Neural progenitor cell (in vitro differentiated cells): ENCODE measurements at regions not wholly inside any gene's neighbourhood (a gene's known extent, or its start where the extent isn't known, plus 50 kb on each side); places are given as distances from the start of the nearest gene placed in this dataset.

Experiments
- DNase-seq: peaks from one replicate; pipeline ENCODE4 v3.0.0-alpha.2; 2016; ENCODE audit warnings: low spot score
- H2AFZ ChIP-seq: fragments of 200-600 bp; sonication (generic); replicated peaks from 2 replicates; pipeline ENCODE4 v1.6.1; 2016; ENCODE audit warnings: antibody characterized with exemption
- H3F3A ChIP-seq: fragments of 200-600 bp; sonication (generic); 2 replicates; pipeline ENCODE4 v1.6.1; 2016; ENCODE audit warnings: antibody characterized with exemption, low read depth
- H3K27ac ChIP-seq: fragments of 200-600 bp; sonication (generic); 2 replicates; pipeline ENCODE4 v1.5.1; 2016; ENCODE audit warnings: mild to moderate bottlenecking
- H3K27me3 ChIP-seq: fragments of 200-600 bp; sonication (generic); 2 replicates; pipeline ENCODE4 v1.6.1; 2016; ENCODE audit warnings: mild to moderate bottlenecking, moderate library complexity
- H3K36me3 ChIP-seq: fragments of 200-600 bp; sonication (generic); 2 replicates; pipeline ENCODE4 v1.5.1; 2016
- H3K4me1 ChIP-seq: fragments of 200-600 bp; sonication (generic); 2 replicates; pipeline ENCODE4 v1.6.1; 2016; ENCODE audit warnings: mixed run types
- H3K4me2 ChIP-seq: fragments of 200-600 bp; sonication (generic); 2 replicates; pipeline ENCODE4 v1.6.1; 2016
- H3K4me3 ChIP-seq: fragments of 200-600 bp; sonication (generic); 2 replicates; pipeline ENCODE4 v1.5.1; 2016
- H3K79me2 ChIP-seq: fragments of 200-600 bp; sonication (generic); 2 replicates; pipeline ENCODE4 v1.6.1; 2016; ENCODE audit warnings: low read depth
- H3K9ac ChIP-seq: fragments of 200-600 bp; sonication (generic); 2 replicates; pipeline ENCODE4 v1.6.1; 2016
- H3K9me3 ChIP-seq: fragments of 200-600 bp; sonication (generic); 2 replicates; pipeline ENCODE4 v1.5.1; 2016; ENCODE audit warnings: low read depth
- H4K20me1 ChIP-seq: fragments of 200-600 bp; sonication (generic); 2 replicates; pipeline ENCODE4 v1.6.1; 2016; ENCODE audit warnings: low read depth
- H3K27ac Mint-ChIP-seq: 3 replicates; pipeline ENCODE4 v1.8.0; 2021; ENCODE audit warnings: mixed read lengths
- H3K27me3 Mint-ChIP-seq: 2 replicates; pipeline ENCODE4 v1.8.0; 2022; ENCODE audit warnings: low read depth, mild to moderate bottlenecking, inconsistent platforms, moderate library complexity, mixed read lengths; ENCODE audit not compliant: insufficient read depth
- H3K36me3 Mint-ChIP-seq: 3 replicates; pipeline ENCODE4 v1.8.0; 2021; ENCODE audit warnings: mixed read lengths
- H3K4me1 Mint-ChIP-seq: 3 replicates; pipeline ENCODE4 v1.8.0; 2021; ENCODE audit warnings: mixed read lengths
- H3K4me3 Mint-ChIP-seq: 3 replicates; pipeline ENCODE4 v1.8.0; 2021; ENCODE audit warnings: mild to moderate bottlenecking, moderate library complexity, mixed read lengths
- H3K9me3 Mint-ChIP-seq: 3 replicates; pipeline ENCODE4 v1.8.0; 2020; ENCODE audit warnings: mixed read lengths
- EZH2 ChIP-seq: fragments of 200-600 bp; sonication (generic); IDR thresholded peaks from 2 replicates; pipeline ENCODE4 v1.6.1; 2017; ENCODE audit warnings: antibody characterized with exemption, mild to moderate bottlenecking, moderate library complexity
- EZH2phosphoT487 ChIP-seq: fragments of 200-600 bp; sonication (generic); IDR thresholded peaks from 2 replicates; pipeline ENCODE4 v1.6.1; 2017; ENCODE audit warnings: antibody characterized with exemption
- TF ChIP-seq, protein P1 (sequence below): fragments of 200-600 bp; sonication (generic); IDR thresholded peaks from 2 replicates; pipeline ENCODE4 v1.5.1; 2017; ENCODE audit warnings: antibody characterized with exemption, mild to moderate bottlenecking

DNA sequence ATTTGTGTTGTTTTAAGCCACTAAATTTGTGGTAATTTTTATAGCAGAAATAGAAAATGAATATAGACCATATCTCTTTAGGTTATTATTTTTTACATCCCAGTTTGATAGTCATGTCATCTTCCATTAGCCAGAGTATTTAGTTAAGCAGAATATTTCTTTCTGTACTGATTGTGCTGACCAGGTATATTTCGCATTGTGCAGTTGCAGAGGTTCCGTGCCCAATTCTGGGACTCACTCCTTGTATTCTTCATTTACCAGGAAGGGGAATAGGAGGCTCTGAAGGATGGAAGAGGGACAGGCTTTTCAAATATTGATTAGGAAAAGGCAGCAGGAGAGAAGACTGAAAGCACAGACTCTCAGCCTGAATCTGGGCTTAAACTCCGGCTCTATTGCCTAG is 217.8 kb downstream of the AKAP7 start:
- TF ChIP-seq EZH2phosphoT487 (no peak), EZH2 (no peak)
- TF ChIP-seq, protein P1, sequence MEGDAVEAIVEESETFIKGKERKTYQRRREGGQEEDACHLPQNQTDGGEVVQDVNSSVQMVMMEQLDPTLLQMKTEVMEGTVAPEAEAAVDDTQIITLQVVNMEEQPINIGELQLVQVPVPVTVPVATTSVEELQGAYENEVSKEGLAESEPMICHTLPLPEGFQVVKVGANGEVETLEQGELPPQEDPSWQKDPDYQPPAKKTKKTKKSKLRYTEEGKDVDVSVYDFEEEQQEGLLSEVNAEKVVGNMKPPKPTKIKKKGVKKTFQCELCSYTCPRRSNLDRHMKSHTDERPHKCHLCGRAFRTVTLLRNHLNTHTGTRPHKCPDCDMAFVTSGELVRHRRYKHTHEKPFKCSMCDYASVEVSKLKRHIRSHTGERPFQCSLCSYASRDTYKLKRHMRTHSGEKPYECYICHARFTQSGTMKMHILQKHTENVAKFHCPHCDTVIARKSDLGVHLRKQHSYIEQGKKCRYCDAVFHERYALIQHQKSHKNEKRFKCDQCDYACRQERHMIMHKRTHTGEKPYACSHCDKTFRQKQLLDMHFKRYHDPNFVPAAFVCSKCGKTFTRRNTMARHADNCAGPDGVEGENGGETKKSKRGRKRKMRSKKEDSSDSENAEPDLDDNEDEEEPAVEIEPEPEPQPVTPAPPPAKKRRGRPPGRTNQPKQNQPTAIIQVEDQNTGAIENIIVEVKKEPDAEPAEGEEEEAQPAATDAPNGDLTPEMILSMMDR, result no peak

DNA sequence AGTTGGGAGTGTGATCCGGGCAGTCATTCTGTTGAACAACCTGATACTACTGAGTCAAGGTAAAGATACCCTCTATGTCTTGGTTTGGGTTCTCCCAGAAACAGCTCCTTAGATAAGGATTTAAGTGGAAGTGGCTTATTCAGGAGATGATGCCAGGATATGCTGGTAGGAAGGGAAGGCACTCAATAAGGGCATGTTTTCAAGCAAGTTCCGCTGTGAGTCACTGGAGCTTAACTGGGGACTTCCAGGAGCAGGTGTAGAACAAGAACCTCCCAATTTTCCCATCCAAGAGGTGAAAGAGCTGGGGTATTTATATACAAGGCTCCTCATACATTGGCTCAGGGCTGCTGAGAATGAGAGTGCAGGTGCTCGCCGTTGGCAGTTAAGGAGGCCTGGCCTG is 218.6 kb downstream of the AKAP7 start:
- H4K20me1 ChIP-seq, result no peaks in the 10 kb centered on the region
- no peak overlapping the region for H3K4me2 ChIP-seq
- H3K27ac ChIP-seq, result no peak overlapping the region
- Mint-ChIP-seq H3K4me1 (peaks cover 9% of the 10 kb centered on the region), H3K27me3 (peaks cover 2% of the 10 kb centered on the region), H3K36me3 (no peaks in the 10 kb centered on the region), H3K27ac (no peak overlapping the region), H3K4me3 (no peak overlapping the region), H3K9me3 (no peaks in the 10 kb centered on the region)
- TF ChIP-seq EZH2 (no peak), EZH2phosphoT487 (no peak)
- TF ChIP-seq, protein P1, result no peak
- H2AFZ ChIP-seq, result no peak overlapping the region
- H3K79me2 ChIP-seq, result no peaks in the 10 kb centered on the region
- no peaks in the 10 kb centered on the region for H3K27me3 ChIP-seq
- DNase-seq, result no peak
- H3K4me1 ChIP-seq, result no peaks in the 10 kb centered on the region
- no peaks in the 10 kb centered on the region for H3K9me3 ChIP-seq
- no peaks in the 10 kb centered on the region for H3K36me3 ChIP-seq
- no peak overlapping the region for H3K9ac ChIP-seq
- no peaks in the 10 kb centered on the region for H3F3A ChIP-seq
- H3K4me3 ChIP-seq, result no peak overlapping the region

More for the DNA sequence above, 217.8 kb downstream of the AKAP7 start:
- Histone ChIP-seq H3F3A (no peaks in the 10 kb centered on the region), H3K4me3 (no peak overlapping the region), H2AFZ (no peak overlapping the region), H3K9me3 (no peaks in the 10 kb centered on the region), H3K36me3 (no peaks in the 10 kb centered on the region), H3K27me3 (no peaks in the 10 kb centered on the region), H3K4me2 (no peak overlapping the region), H3K27ac (no peak overlapping the region), H3K4me1 (peaks cover 5% of the 10 kb centered on the region), H4K20me1 (no peaks in the 10 kb centered on the region), H3K79me2 (no peaks in the 10 kb centered on the region), H3K9ac (no peak overlapping the region)
- no peak overlapping the region for H3K4me3 Mint-ChIP-seq
- no peaks in the 10 kb centered on the region for H3K36me3 Mint-ChIP-seq
- H3K27me3 Mint-ChIP-seq, result peaks cover 2% of the 10 kb centered on the region
- no peak overlapping the region for H3K27ac Mint-ChIP-seq
- no peak for DNase-seq
- peaks cover 16% of the 10 kb centered on the region for H3K4me1 Mint-ChIP-seq
- no peaks in the 10 kb centered on the region for H3K9me3 Mint-ChIP-seq

DNA sequence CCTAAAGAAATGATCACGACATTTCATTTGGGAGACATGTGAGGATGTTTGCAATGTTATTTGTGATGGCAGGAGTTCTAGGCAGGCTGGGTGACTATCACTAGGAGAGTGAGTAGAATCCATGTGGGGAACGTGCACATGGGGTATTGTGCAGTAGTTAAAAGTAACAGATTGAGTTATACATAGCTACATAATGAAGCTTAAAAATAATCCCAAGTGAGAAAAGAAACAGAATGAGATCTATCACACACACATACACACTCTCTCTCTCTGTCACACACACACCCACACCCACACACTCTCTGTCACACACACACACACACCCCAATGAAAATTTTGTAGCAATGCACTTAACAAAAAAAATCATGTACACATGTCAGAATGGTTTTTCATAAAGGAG is 218.7 kb upstream of the ARG1 start:
- H3K4me1 ChIP-seq, result no peaks in the 10 kb centered on the region
- no peaks in the 10 kb centered on the region for H3F3A ChIP-seq
- H3K27me3 ChIP-seq, result no peaks in the 10 kb centered on the region
- no peak overlapping the region for H3K4me3 ChIP-seq
- peaks cover 8% of the 10 kb centered on the region for H3K4me1 Mint-ChIP-seq
- no peak overlapping the region for H2AFZ ChIP-seq
- no peak overlapping the region for H3K4me2 ChIP-seq
- H3K4me3 Mint-ChIP-seq, result no peak overlapping the region
- H3K27ac ChIP-seq, result no peak overlapping the region
- H3K36me3 ChIP-seq, result no peaks in the 10 kb centered on the region
- no peak overlapping the region for H3K9ac ChIP-seq
- no peak for TF ChIP-seq EZH2
- TF ChIP-seq EZH2phosphoT487, result no peak
- TF ChIP-seq, protein P1, result no peak
- peaks cover 2% of the 10 kb centered on the region for H3K27me3 Mint-ChIP-seq
- H3K9me3 ChIP-seq, result no peaks in the 10 kb centered on the region
- H3K79me2 ChIP-seq, result no peaks in the 10 kb centered on the region
- no peaks in the 10 kb centered on the region for H4K20me1 ChIP-seq
- DNase-seq, result no peak
- no peaks in the 10 kb centered on the region for H3K36me3 Mint-ChIP-seq
- H3K27ac Mint-ChIP-seq, result no peak overlapping the region
- H3K9me3 Mint-ChIP-seq, result no peaks in the 10 kb centered on the region
